ENCODE measurements at regions not wholly inside any gene's neighbourhood (a gene's known extent, or its start where the extent isn't known, plus 50 kb on each side); places are given as distances from the start of the nearest gene placed in this dataset.

GRCh38 chr6:14824484-14825275 is 421.2 kb upstream of the JARID2 start:
- no peaks in the 10 kb centered on the region for H3K9me3 ChIP-seq (ENCODE audit: control insufficient read depth, insufficient read depth, low read depth, low read length)
- ChIA-PET POLR2A (no interaction called here), CTCF (interaction anchor here (0.6 to 0.9 kb wide), 8 partner anchors 9 to 609 kb away, joined by 3 to 7 read pairs (median 3); no protein-coding TSS in a partner anchor)
- H3K27ac ChIP-seq (ENCODE audit: extremely low read depth, low read depth, low read length), result peak overlapping the region; percentile 51
- no peaks in the 10 kb centered on the region for H3K36me3 ChIP-seq (ENCODE audit: control insufficient read depth in 2 of 2, insufficient read depth in 1 of 2, low read length in 2 of 2)
- H3K4me1 ChIP-seq (ENCODE audit: control insufficient read depth, insufficient read depth, low read length), result peaks cover 19% of the 10 kb centered on the region
- no peak overlapping the region for H3K4me3 ChIP-seq (ENCODE audit: low read depth, low read length)
- TF ChIP-seq ZNF560 (tag by site-specific recombination; IDR thresholded peaks at IDR 0.05; ENCODE audit: borderline replicate concordance), result no peak
- no peak for TF ChIP-seq ZNF350 (tag by site-specific recombination; IDR thresholded peaks at IDR 0.05)
- TF ChIP-seq ZNF19 (tag by site-specific recombination; IDR thresholded peaks at IDR 0.05; ENCODE audit: low read depth), result no peak
- TF ChIP-seq ZNF585B (tag by site-specific recombination; IDR thresholded peaks at IDR 0.05), result no peak
- TF ChIP-seq ZNF544 (tag by site-specific recombination; IDR thresholded peaks at IDR 0.05), result no peak
- peak; percentile 29; the same call in 1 of the 2 replicates for TF ChIP-seq ZIC2 (tag by site-specific recombination; IDR thresholded peaks at IDR 0.05)
- no peak for TF ChIP-seq SETDB1 (IDR thresholded peaks at IDR 0.05; ENCODE audit: insufficient read length, low read length)
- no peak for TF ChIP-seq ZBTB7A (tag by site-specific recombination; IDR thresholded peaks at IDR 0.05; ENCODE audit: low read depth)
- TF ChIP-seq ZNF366 (tag by site-specific recombination; conservative IDR thresholded peaks at IDR 0.05), result 0 out of 2 replicates have a peak, but pooled peaks have one; percentile 15
- no peak for TF ChIP-seq ZNF529 (tag by site-specific recombination; IDR thresholded peaks at IDR 0.05; ENCODE audit: insufficient replicate concordance)
- TF ChIP-seq ZNF133 (tag by site-specific recombination; IDR thresholded peaks at IDR 0.05), result no peak
- TF ChIP-seq ZNF138 (tag by site-specific recombination; IDR thresholded peaks at IDR 0.05; ENCODE audit: borderline replicate concordance), result no peak
- peak; percentile 35; the same call in 1 of the 2 replicates for TF ChIP-seq ZBTB20 (tag by site-specific recombination; IDR thresholded peaks at IDR 0.05)
- TF ChIP-seq KLF17 (tag by site-specific recombination; IDR thresholded peaks at IDR 0.05), result 0 out of 2 replicates have a peak, but pooled peaks have one; percentile 50
- TF ChIP-seq ZNF768 (tag by site-specific recombination; IDR thresholded peaks at IDR 0.05), result no peak
- TF ChIP-seq ZNF292 (tag by site-specific recombination; IDR thresholded peaks at IDR 0.05; ENCODE audit: borderline replicate concordance, low read depth), result no peak
- TF ChIP-seq ZNF513 (tag by site-specific recombination; IDR thresholded peaks at IDR 0.05), result peak; percentile 53; the same call in 1 of the 2 replicates
- no peak for TF ChIP-seq ZFP3 (tag by site-specific recombination; IDR thresholded peaks at IDR 0.05; ENCODE audit: low read depth)
- TF ChIP-seq, protein P1, sequence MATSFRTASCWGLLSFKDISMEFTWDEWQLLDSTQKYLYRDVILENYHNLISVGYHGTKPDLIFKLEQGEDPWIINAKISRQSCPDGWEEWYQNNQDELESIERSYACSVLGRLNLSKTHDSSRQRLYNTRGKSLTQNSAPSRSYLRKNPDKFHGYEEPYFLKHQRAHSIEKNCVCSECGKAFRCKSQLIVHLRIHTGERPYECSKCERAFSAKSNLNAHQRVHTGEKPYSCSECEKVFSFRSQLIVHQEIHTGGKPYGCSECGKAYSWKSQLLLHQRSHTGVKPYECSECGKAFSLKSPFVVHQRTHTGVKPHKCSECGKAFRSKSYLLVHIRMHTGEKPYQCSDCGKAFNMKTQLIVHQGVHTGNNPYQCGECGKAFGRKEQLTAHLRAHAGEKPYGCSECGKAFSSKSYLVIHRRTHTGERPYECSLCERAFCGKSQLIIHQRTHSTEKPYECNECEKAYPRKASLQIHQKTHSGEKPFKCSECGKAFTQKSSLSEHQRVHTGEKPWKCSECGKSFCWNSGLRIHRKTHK (tag by site-specific recombination; IDR thresholded peaks at IDR 0.05), result no peak
- 0 out of 2 replicates have a peak, but pooled peaks have one; percentile 62 for TF ChIP-seq ZNF561 (tag by site-specific recombination; IDR thresholded peaks at IDR 0.05; ENCODE audit: borderline replicate concordance)
- no peak for TF ChIP-seq ZNF658 (tag by site-specific recombination; IDR thresholded peaks at IDR 0.05)
- TF ChIP-seq ZSCAN4 (tag by site-specific recombination; IDR thresholded peaks at IDR 0.05), result no peak
- no peak for TF ChIP-seq ZNF140 (tag by site-specific recombination; IDR thresholded peaks at IDR 0.05)
- no peak for TF ChIP-seq ZNF391 (tag by site-specific recombination; IDR thresholded peaks at IDR 0.05; ENCODE audit: borderline replicate concordance, low read depth)
- TF ChIP-seq, protein P2, sequence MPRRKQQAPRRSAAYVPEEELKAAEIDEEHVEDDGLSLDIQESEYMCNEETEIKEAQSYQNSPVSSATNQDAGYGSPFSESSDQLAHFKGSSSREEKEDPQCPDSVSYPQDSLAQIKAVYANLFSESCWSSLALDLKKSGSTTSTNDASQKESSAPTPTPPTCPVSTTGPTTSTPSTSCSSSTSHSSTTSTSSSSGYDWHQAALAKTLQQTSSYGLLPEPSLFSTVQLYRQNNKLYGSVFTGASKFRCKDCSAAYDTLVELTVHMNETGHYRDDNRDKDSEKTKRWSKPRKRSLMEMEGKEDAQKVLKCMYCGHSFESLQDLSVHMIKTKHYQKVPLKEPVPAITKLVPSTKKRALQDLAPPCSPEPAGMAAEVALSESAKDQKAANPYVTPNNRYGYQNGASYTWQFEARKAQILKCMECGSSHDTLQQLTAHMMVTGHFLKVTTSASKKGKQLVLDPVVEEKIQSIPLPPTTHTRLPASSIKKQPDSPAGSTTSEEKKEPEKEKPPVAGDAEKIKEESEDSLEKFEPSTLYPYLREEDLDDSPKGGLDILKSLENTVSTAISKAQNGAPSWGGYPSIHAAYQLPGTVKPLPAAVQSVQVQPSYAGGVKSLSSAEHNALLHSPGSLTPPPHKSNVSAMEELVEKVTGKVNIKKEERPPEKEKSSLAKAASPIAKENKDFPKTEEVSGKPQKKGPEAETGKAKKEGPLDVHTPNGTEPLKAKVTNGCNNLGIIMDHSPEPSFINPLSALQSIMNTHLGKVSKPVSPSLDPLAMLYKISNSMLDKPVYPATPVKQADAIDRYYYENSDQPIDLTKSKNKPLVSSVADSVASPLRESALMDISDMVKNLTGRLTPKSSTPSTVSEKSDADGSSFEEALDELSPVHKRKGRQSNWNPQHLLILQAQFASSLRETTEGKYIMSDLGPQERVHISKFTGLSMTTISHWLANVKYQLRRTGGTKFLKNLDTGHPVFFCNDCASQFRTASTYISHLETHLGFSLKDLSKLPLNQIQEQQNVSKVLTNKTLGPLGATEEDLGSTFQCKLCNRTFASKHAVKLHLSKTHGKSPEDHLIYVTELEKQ (tag by site-specific recombination; IDR thresholded peaks at IDR 0.05; ENCODE audit: borderline replicate concordance), result no peak
- no peak for TF ChIP-seq ZNF132 (tag by site-specific recombination; IDR thresholded peaks at IDR 0.05; ENCODE audit: borderline replicate concordance)
- no peak for TF ChIP-seq ZNF548 (tag by site-specific recombination; IDR thresholded peaks at IDR 0.05)
- TF ChIP-seq IKZF3 (tag by site-specific recombination; IDR thresholded peaks at IDR 0.05), result peak; percentile 60; the same call in 1 of the 2 replicates
- TF ChIP-seq GLIS2 (tag by site-specific recombination; IDR thresholded peaks at IDR 0.05), result no peak
